Osteoblast (primary cell): ENCODE measurements at regions not wholly inside any gene's neighbourhood (a gene's known extent, or its start where the extent isn't known, plus 50 kb on each side); places are given as distances from the start of the nearest gene placed in this dataset.

Source experiments
- DNase-seq: peaks from one replicate; pipeline ENCODE4 v3.0.0; 2011; ENCODE audit warnings: low spot score, mixed read lengths; ENCODE audit not compliant: insufficient read length; ENCODE audit errors: missing footprints
- H2AFZ ChIP-seq: 2 replicates; pipeline ENCODE4 v1.6.0; 2011; ENCODE audit warnings: mild to moderate bottlenecking, low read length
- H3K27ac ChIP-seq: 2 replicates; pipeline ENCODE4 v1.5.1; 2011; ENCODE audit warnings: mild to moderate bottlenecking, low read depth, low read length, moderate library complexity
- H3K27me3 ChIP-seq: 2 replicates; pipeline ENCODE4 v1.6.0; 2012; ENCODE audit warnings: mild to moderate bottlenecking, control low read depth, inconsistent platforms, low read length, moderate library complexity; ENCODE audit not compliant: insufficient read depth
- H3K36me3 ChIP-seq: 2 replicates; pipeline ENCODE4 v1.5.1; 2011; ENCODE audit warnings: mild to moderate bottlenecking, low read length, control low read depth, moderate library complexity; ENCODE audit not compliant: insufficient read depth
- H3K4me1 ChIP-seq: 2 replicates; pipeline ENCODE4 v1.5.1; 2011; ENCODE audit warnings: mild to moderate bottlenecking, low read length, control low read depth, moderate library complexity; ENCODE audit not compliant: insufficient read depth
- H3K4me2 ChIP-seq: 2 replicates; pipeline ENCODE4 v1.6.0; 2011; ENCODE audit warnings: mild to moderate bottlenecking, low read length; ENCODE audit not compliant: insufficient read depth
- H3K4me3 ChIP-seq: fragments of 200-600 bp; sonication (generic); 3 replicates; pipeline ENCODE4 v1.5.1; 2012; ENCODE audit warnings: mild to moderate bottlenecking, low read length, inconsistent platforms; ENCODE audit not compliant: insufficient read depth
- H3K79me2 ChIP-seq: 2 replicates; pipeline ENCODE4 v1.6.0; 2012; ENCODE audit warnings: mild to moderate bottlenecking, low read length, control low read depth, inconsistent platforms; ENCODE audit not compliant: insufficient read depth
- H3K9me3 ChIP-seq: 2 replicates; pipeline ENCODE4 v1.5.1; 2011; ENCODE audit warnings: low read depth, low read length, control low read depth
- H4K20me1 ChIP-seq: 2 replicates; pipeline ENCODE4 v1.6.0; 2012; ENCODE audit warnings: mild to moderate bottlenecking, low read length, control low read depth; ENCODE audit not compliant: insufficient read depth
- TF ChIP-seq, protein P1 (sequence below): IDR thresholded peaks from 2 replicates; pipeline ENCODE4 v1.5.1; 2011; ENCODE audit warnings: mild to moderate bottlenecking, low read depth, low read length, moderate library complexity; ENCODE audit errors: extremely low read depth

DNA sequence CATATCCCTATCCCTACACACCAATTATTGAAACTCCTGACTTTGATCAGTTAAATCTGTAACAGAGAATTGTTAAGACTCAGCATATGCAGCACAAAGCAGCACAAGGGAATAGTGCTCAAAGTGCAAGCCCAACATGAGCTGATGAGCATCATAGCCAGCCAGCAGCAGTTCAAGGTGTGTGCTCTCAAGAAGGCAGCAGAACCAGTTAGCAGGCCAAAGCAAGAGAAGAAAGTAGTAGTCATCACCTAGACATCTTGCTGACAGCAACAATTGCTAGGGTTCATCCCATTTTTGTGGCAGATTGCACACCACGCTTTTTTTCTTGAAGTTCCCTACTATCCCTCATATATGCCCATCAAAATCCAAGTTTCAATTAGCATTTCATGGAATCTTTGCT, 478.3 kb downstream of the COL11A1 start:
- Histone ChIP-seq H3K27me3 (no peaks in the 10 kb centered on the region), H3K27ac (no peak overlapping the region), H3K4me1 (no peaks in the 10 kb centered on the region), H4K20me1 (no peaks in the 10 kb centered on the region), H3K4me3 (no peak overlapping the region), H3K9me3 (no peaks in the 10 kb centered on the region), H2AFZ (no peak overlapping the region), H3K79me2 (no peaks in the 10 kb centered on the region), H3K36me3 (no peaks in the 10 kb centered on the region), H3K4me2 (no peak overlapping the region)
- TF ChIP-seq, protein P1, sequence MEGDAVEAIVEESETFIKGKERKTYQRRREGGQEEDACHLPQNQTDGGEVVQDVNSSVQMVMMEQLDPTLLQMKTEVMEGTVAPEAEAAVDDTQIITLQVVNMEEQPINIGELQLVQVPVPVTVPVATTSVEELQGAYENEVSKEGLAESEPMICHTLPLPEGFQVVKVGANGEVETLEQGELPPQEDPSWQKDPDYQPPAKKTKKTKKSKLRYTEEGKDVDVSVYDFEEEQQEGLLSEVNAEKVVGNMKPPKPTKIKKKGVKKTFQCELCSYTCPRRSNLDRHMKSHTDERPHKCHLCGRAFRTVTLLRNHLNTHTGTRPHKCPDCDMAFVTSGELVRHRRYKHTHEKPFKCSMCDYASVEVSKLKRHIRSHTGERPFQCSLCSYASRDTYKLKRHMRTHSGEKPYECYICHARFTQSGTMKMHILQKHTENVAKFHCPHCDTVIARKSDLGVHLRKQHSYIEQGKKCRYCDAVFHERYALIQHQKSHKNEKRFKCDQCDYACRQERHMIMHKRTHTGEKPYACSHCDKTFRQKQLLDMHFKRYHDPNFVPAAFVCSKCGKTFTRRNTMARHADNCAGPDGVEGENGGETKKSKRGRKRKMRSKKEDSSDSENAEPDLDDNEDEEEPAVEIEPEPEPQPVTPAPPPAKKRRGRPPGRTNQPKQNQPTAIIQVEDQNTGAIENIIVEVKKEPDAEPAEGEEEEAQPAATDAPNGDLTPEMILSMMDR = no peak
- no peak for DNase-seq

- Histone ChIP-seq H3K79me2 (no peaks in the 10 kb centered on the region), H2AFZ (no peak overlapping the region), H4K20me1 (no peaks in the 10 kb centered on the region), H3K9me3 (no peaks in the 10 kb centered on the region), H3K4me2 (no peak overlapping the region), H3K4me3 (no peak overlapping the region), H3K27me3 (no peaks in the 10 kb centered on the region), H3K4me1 (no peaks in the 10 kb centered on the region), H3K27ac (no peak overlapping the region), H3K36me3 (no peaks in the 10 kb centered on the region)
- DNase-seq = no peak
- TF ChIP-seq, protein P1 = no peak
Observed at GRCh38 chr1:102628109-102628613, 480.2 kb downstream of the COL11A1 start.

- no peak overlapping the region for H3K4me2 ChIP-seq
- DNase-seq = no peak
- H3K36me3 ChIP-seq = no peaks in the 10 kb centered on the region
- no peaks in the 10 kb centered on the region for H4K20me1 ChIP-seq
- no peaks in the 10 kb centered on the region for H3K9me3 ChIP-seq
- no peak overlapping the region for H3K27ac ChIP-seq
- H3K4me3 ChIP-seq = no peak overlapping the region
- no peaks in the 10 kb centered on the region for H3K4me1 ChIP-seq
- TF ChIP-seq, protein P1 = no peak
- no peaks in the 10 kb centered on the region for H3K27me3 ChIP-seq
- no peaks in the 10 kb centered on the region for H3K79me2 ChIP-seq
- H2AFZ ChIP-seq = no peak overlapping the region
Observed at GRCh38 chr1:102627145-102627544, 481.2 kb downstream of the COL11A1 start.

GRCh38 chr1:102615896-102616295, 492.4 kb downstream of the COL11A1 start:
- Histone ChIP-seq H3K36me3 (no peaks in the 10 kb centered on the region), H3K27ac (no peak overlapping the region), H4K20me1 (no peaks in the 10 kb centered on the region), H3K79me2 (no peaks in the 10 kb centered on the region), H3K4me2 (no peak overlapping the region), H3K4me3 (no peak overlapping the region), H3K4me1 (no peaks in the 10 kb centered on the region), H3K9me3 (peaks cover 3% of the 10 kb centered on the region), H2AFZ (no peak overlapping the region), H3K27me3 (no peaks in the 10 kb centered on the region)
- no peak for DNase-seq
- TF ChIP-seq, protein P1 = no peak
